Gastrocnemius medialis (tissue), 4 donors: ENCODE measurements at regions not wholly inside any gene's neighbourhood (a gene's known extent, or its start where the extent isn't known, plus 50 kb on each side); places are given as distances from the start of the nearest gene placed in this dataset.

ENCODE experiments used
- CTCF ChIP-seq, 5 experiments: fragments of 450-650 bp in 3 of 5; fragments of 200-600 bp in 2 of 5; sonication (generic) in 2 of 5; IDR thresholded peaks in 4 of 5; conservative IDR thresholded peaks in 1 of 5; 1 replicate in 4 of 5; 2 replicates in 1 of 5; pipeline ENCODE4 v1.5.1; 2016 to 2019; ENCODE audit warnings: antibody characterized with exemption in 5 of 5, mild to moderate bottlenecking in 3 of 5, moderate library complexity in 3 of 5
- POLR2A ChIP-seq, 2 donors: fragments of 450-650 bp; IDR thresholded peaks; one replicate each; pipeline ENCODE4 v1.6.1; 2017; ENCODE audit warnings: antibody characterized with exemption in 2 of 2, mild to moderate bottlenecking in 2 of 2, moderate library complexity in 2 of 2

- TF ChIP-seq CTCF (IDR thresholded peaks at IDR 0.05 in 4 of 5, conservative IDR thresholded peaks at IDR 0.05 in 1 of 5) (no peak), POLR2A (IDR thresholded peaks at IDR 0.05) (no peak)
These were observed 158.5 kb upstream of the ATXN7L3B start for GRCh38 chr12:74379114-74379513.
